ENCODE measurements at regions not wholly inside any gene's neighbourhood (a gene's known extent, or its start where the extent isn't known, plus 50 kb on each side); places are given as distances from the start of the nearest gene placed in this dataset.
A peak's percentile ranks its signal among the peaks of the same experiment; 100 is the strongest.
"Not testable (repeated sequence)": the region's sequence is repeated elsewhere in the genome, so short reads cannot be mapped to it uniquely, and the experiment has no call there.

DNA sequence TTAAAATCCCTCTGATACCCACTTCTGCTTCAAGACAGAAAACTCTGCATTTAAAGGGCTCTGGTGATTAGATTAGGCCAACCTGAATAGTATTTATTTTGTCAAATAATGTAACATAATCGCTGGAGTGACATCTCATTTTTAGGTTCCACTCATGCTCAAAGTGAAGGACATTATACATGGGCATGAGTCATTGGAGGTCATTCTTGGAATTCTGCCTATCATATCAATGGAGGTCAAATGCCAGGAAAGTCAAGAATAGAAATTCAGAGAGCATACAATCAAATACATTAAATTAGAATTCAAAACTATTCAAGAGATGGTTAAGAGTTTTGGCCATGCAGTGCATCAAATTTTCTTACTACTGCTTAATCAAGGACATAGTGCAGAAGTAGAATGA is 50.8 kb upstream of the PRSS1 start:
- no peak for DNase-seq

DNA sequence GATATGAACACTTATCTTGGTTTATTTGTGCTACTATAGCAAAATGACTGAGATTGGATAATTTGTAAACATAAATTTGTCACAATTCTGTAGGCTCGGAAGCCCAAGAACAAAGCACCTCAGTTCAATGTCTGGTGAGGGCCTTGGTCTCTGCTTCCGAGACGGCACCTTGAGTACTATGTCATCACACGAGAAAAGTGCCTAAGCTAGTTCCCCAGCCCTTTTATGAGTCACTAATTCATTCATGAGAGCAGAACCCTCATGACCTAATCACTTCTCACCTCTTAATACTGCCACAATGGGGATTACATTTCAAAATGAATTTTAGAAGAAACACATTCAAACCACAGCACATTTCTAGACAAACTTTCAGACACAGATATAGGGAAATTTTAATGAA is 52.0 kb upstream of the PRSS1 start:
- no peak for DNase-seq

DNA sequence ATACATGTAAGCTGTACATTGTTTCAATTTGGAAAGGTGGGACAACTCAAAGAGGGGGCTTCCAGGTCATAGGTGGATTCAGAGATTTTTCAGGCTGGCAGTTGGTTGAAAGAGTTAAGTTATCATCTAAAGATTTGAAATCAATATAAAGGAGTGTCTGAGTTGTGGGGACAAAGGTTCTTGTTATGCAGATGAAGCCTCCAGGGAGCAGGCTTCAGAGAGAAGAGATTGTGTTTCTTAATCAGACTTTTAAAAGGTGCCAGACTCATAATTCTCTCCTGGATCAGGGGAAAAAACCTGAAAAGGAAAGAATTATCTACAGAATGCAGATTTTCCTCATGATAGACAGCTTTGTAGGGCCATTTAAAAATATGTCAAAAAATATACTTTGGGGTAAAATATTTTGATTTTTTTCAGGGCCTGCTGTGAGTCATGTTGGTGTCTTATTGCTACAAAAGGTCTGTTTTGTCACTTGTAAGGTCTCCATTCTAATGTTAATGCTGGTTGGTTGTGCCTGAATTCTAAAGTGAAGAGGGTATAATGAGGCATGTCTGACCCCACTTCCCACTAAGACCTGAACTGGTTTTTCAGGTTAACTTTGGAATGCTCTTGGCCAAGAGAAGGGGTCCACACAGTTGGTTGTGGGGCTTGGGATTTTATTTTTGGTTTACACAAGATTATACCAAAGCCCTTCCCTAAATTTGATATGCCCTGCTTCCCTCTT is 52.7 kb upstream of the PRSS1 start:
- DNase-seq = no peak

DNA sequence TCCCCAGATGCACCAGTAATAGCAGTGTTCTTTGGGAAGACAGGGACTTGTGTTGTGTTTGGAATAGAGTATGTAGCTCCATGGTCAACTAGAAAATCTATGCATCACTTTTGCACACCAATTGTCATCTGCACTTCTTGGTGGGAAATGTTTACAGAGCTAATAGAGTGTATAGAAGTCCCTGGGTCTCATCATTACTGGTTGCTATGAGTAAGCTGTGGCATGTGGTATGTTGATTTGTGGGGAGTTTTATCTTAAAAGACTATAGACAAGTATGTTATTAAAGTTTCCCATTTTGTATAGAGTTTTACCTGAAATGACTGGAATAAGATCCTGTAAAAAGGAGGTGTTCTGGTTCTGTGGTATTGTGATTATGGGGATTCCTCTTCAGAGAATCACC is 55.4 kb upstream of the PRSS1 start:
- no peak for DNase-seq

DNA sequence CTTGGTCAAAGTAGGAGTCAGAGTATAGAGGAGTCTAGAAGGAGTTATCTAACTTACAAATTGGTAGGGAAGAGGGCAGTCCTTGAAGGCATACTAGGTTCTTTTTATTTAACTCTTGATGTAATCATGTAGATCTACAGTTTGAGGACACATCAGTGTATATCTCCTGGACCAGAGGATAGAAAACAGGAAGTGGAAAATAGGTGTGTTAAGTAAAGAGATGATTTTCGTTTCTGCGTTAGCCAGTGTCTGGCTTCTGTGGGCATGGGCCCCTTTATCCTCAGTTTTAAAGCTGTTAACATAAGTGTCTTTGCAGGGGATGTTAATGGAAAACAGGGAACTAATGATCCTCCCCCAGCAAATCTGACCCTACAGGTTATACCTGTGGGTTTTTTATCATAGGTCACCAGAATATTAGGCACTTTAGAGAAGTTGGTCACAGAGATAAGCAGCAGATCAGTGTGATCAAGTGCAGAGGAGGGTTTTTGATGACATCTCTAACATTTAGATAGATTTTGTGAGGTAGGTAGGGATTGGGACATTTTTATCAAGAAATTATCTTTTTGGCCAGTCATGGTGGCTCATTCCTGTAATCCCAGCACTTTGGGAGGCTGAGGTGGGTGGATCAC is 58.6 kb upstream of the PRSS1 start:
- DNase-seq = no peak

DNA sequence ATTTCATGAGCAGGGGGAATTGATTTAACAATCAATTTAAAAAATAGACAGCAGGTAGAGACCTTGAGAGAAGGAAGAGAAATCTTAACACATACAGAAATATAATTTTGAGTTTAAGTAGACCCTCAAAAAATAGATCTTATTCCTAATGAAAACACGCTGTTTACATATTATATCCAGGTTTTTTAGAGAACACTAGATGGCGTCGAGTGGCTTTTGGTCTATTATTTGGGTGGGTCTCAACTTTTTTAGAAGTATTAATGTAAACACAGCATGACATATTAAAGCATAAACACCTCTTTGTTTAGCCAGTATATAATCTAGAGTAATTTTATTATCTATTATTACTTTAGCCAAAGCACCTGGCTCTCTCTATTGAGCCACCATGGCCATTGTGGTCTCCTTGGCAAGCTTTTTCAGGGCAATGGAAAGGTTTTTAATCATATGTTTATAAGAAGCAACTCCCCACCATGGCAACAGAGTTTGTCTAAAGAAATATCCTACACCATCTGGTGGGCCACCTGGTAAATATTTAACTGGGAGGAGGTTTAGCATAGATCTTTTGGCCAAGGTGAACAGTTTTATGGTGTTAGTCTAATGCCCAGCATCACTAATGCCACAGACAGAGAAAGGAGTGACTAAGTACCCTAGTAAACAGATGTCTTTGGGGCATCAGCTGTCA is 59.7 kb upstream of the PRSS1 start:
- no peak for DNase-seq

DNA sequence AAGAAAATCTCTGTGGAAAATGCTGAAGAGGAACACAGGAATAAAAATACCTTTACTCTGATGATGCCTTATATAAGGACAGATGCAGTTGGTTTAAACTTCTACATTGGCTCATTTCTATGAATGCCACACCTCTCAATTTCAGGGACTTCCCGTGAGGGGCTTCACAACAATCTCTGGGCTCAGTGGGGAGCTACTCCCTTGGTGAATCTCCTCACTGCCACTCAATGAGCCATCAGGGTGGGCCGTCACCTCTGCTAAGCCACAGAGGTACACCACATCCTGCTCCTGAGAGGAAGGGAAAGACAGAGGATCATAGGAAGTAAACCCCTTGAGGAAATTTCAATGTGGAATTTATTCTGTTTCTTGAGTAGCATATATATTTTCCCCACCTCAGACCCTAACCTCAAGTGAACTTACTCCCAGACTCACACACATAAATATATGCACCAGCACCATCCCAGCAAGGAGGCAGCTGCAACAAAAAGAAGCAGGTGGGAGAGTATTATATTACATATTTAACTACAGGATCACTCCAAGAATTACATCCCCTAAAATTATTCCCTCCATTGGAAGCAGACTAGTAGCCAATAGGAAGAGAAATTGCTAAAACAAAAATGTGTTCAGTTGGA is 63.3 kb upstream of the PRSS1 start:
- no peak for DNase-seq

DNA sequence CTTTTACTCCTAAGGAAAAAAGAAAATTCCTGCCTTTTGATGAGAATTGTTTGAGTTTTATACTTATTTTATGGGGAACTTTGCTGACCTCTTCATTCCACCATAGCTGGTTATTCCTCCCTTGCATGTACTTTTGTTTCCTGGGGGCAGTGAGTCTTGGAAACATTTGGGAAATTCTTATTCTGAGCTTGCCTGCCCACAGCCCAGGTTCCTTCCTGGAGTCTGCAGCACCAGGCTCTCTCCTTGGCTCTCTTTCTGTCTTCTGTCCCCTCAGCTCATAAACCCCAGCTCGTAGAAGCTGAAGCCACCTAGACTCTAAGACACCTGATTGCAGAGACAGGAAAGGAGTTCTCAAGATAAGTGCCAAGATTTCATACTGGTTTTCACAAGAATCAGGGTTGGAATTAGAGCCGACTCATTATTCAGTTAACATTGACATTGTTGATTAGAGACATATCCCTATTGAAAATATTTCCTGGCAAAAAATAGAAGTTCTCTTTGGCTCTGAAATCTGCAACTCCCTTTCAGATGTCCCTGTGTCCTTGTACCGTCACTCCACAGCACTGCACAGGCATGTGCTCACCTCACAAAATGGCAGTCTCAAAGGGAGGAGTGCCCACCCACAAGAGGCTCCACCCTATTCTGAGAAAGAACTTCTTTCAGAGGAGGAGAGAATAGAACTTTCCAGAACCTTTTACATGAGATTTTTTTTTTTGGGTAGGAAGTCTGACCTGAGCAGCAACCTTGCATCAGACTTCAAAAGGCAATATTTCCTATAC is 67.8 kb upstream of the PRSS1 start:
- DNase-seq = no peak

DNA sequence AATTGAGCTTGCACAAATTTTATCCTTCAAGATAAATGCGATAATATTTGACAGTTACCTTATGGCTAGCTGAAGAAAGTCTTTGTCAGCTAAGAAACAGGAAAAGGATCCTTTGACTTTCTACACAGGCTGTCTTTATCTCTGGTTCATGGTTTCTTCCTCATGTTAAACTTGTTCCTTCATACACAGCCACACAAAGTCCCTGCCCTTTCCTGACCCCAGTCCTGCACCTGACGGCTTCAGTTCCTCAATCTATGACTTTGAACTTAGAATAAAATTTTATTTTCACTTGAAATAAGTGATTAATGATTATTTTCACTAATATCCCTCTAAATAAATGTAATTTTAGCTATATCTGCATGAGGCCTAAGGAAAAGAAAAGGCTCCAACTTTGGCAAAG is 77.8 kb upstream of the PRSS1 start:
- peak in 1 of 6 experiments; percentile 1 for DNase-seq

DNA sequence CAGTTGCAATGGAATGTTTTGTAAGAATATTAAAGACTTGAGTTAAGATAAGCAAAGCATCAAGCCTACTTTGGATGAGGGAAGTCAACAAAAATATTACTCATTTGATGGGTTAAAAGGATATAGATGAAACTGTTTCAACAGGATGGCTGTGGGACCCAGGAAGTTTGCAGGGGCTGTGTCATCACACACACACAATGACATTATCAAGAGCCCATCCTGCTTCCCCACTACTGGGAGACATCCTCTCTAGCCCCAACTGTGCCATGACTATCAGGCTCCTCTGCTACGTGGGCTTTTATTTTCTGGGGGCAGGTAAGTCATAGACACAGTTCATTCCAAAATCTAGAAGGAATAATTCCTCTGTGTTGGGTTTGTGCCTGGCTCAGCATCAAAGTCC is 78.8 kb upstream of the PRSS1 start:
- peak in 2 of 6 experiments; percentile 2 to 13 for DNase-seq

DNA sequence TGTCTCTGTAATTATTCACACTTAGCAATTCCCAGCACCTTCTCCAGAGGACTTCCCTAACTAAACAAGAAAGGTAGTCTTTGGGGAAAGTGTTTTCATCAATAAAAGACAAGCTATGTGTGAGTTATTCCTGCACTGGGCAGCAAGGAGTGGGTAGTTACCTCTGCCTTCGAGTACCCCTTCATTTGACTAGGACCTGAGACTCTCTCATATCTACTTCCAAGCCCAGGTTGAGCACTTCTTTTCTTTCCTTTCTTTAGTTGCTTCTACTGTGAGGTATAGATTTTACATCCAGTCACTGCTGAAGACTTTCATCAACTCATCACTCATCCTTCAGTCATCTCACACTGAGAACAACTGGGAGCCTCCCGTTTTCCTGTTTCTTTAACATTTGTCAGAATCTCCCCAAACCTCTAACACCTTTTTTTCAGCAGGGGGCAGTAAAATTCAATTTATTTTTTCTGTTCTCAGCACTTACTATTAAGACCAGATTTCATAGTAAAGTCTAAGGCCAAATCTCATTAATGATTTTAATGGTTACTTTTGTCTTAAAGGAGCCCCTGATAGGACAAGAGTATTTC is 80.1 kb upstream of the PRSS1 start:
- DNase-seq = peak in 2 of 6 experiments; percentile 36 to 50

DNA sequence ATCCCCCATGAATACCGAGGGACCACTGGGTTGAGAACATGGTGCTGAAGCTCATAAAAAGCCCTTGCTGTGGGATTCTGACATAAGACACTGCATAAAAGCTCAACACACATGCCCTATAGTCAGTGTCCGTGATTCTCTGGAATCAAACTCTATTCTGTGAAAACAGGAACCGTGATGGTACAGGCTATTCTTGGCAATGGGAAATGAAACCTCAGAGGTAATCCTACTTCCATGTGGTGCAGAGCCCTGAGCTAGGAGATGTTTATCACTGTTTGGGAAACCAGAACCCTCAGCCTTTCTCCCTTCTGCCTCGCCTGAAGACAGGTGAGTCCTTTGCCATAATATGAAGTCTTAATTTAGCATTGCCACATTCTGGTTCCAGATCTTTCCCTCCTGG is 80.8 kb upstream of the PRSS1 start:
- no peak for DNase-seq

DNA sequence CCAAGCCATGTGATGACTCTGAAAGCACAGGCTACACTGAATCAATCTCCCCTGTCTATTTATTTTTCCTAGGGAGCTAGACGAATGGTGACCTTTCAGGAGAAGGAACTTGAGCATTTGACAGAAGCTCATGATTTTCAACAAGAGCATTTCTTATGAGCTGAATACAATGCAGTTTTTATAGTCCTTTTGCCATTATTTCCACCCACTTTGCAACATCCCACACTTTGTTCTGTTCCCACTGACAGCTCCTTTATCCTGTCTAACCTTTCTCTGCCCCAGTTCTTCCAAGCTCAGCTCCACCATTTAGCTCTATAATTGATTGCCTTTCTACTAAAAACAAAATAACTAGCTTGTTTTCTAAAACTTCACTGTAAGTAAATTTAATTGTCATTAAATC is 91.9 kb upstream of the PRSS1 start:
- DNase-seq = no peak

DNA sequence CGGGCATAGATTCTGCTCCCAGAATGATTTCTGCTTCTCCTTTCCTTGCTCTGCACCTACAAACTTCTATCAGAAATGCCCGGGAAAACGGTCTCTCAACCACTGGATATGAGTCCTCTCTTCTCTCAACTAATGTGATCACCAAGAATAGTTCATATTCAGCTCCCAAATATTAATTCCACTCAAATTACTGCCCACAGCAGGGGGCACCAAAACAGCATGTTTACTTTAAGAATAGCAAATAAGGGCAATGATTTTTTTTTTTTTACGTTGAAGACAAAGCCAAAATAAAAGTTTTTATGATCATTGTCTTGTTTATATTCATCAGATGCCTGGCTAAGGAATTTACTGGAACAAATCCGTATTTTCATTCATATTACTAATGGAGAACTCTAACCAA is 94.9 kb upstream of the PRSS1 start:
- no peak for DNase-seq

DNA sequence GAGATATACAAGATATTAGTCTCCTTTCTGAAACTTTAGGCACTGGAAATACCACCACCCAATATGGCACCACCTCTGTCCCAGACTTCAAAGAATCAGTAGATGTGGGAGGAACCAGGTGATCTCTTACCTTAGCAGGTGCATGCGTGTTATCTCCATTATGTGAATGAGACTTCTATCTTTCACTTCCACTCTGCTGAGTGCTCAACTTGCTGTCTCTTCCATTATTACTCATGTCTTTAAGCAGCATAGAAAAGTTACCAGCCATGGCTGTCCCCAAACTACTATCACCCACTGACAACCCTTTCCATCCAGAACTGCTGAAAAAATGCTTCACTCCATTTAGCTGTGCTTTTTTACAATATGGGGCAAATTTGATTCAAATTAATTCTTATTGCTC is 101.5 kb upstream of the PRSS1 start:
- DNase-seq = no peak

DNA sequence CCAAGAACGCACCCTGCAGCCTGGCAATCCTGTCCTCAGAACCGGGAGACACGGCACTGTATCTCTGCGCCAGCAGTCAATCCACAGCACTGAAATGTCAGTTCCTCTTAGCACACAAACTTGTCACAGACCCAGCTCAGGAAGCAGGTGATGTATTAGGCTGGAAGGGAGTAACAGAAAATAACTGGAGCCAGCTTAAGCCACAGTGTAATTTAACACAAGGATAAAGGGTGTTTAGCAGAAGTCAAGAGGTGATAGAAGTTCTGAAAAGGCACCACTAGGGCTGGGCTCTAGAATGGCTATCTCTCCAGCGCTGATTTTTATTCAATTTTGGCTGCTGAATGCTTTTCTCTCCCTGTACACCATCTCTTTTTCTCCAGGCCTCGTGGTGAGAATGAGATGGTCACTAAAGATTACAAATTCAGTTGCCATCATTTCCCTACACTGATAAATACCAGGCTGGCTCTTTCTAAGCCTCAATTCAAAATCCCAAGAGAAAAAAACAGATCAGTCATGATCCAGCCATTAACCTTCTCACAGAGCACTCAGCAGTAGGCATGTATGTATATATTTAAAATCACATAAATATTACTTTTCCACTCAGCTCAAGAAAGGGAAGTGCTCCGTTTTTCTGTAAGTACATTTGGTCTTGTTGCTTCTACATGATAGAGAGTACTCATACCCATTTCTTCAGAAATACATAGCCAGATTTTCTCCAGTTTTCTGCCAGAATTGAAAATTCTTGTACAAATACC is 102.7 kb upstream of the PRSS1 start:
- DNase-seq = peak in 1 of 6 experiments; percentile 4

DNA sequence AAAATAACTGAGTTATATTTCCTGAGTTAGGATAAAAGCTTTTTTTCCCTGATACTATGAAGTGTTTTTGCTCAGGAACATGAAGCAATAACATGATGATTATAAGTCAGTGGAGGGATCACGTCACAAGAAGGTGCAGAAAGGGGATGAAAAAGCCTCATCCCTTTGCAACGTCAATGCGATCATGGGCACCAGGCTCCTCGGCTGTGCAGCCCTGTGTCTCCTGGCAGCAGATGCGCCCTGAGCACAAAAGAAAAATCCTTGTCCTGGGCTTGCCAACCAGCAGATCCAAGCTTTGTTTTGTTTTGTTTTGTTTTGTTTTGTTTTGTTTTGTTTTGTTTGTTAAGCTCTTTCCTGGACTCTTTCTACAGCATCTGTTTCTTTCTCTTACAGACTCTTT is 103.5 kb upstream of the PRSS1 start:
- DNase-seq = peak in 1 of 6 experiments; percentile 0

DNA sequence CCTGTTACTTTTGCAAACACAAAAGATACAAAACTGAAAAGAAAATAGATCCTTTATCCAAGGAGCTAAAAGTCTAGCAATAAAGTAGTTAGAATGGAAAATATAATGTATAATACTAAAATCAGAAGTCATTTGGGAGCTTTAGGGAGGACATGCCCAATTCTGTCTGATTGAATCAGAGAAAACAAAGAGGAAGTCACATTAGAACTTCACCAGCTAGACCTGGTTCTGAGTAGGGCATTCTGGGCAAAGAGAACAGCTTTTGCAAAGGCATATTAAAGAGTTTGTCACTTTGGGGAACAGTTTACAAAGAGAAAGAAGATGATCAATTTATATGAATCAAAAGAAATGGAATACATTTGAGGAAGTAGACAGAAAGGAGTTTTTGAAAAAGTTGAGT is 107.0 kb upstream of the PRSS1 start:
- DNase-seq = no peak

DNA sequence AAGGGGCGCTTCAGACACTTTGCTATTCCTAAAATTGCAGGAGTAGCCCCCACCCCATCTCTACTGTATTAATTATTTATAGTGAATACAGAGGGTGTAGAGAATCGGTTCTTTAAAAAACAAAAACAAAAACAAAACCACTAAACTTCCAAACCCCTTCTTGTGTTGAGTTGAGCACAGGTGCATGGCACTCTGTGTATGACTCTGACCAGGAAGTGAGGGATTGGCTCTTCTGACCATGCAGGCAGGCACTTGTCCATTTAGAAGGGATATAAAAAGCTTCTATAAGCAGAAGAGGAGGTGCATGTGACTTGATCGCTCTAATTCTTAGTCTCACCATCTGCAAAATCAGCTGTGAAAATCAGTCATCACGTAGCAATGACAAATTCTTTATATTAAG is 108.0 kb upstream of the PRSS1 start:
- DNase-seq = not testable (repeated sequence)

DNA sequence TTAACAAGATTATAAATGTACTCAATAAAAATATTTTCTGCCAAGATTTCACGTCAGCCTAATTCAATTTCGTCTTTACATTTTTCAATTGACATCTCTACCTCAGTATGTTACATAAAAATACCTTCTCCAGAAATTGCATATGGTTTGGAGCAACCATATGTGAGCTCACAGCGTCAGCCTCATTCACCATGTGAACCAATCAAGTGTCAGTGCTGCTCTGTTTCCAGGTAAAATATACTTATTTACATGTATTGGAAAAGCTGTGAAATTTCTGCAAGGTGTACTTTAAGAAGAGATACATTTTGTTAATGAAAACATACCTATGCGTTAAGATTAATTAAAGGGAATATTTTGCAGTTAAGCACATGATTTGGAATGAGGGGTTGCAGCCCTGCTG is 110.7 kb upstream of the PRSS1 start:
- no peak for DNase-seq

DNA sequence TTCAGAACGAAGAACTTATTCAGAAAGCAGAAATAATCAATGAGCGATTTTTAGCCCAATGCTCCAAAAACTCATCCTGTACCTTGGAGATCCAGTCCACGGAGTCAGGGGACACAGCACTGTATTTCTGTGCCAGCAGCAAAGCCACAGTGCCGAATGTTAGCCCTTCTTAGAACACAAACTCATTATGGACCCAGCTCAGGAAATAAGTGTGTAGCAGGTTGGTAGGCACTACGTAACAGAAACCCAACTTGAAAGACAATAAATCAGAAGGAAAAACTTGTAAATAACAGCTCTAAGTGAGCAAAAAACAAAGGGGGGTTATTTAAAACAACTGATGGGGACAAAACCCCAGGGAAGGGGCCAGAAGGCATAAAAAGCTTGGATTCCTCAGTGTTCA is 112.0 kb upstream of the PRSS1 start:
- DNase-seq = peak in 4 of 6 experiments; percentile 11 to 72 (median 33)

DNA sequence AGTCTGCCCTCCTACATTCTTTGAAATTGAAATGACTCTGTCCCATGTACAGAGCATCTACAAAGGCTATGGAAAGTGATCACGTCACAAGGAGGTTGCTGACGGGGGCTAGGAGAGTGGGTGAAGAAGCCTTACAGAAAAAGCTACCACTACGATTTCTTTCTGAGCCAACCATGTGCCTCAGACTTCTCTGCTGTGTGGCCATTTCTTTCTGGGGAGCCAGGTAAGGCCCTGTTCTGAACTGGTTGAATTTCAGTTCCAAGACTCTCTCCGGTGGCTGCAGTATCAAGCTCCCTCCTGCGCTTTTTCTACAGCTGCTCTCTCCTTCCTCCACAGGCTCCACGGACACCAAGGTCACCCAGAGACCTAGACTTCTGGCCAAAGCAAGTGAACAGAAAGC is 112.5 kb upstream of the PRSS1 start:
- peak; percentile 11 to 72 (median 58) for DNase-seq

Measured in stimulated activated naive CD4-positive, alpha-beta T cell (primary cell).